NCI-H146 (cell line): ENCODE measurements at regions not wholly inside any gene's neighbourhood (a gene's known extent, or its start where the extent isn't known, plus 50 kb on each side); places are given as distances from the start of the nearest gene placed in this dataset.
"Not testable (repeated sequence)": the region's sequence is repeated elsewhere in the genome, so short reads cannot be mapped to it uniquely, and the experiment has no call there.

Experiments
- DNase-seq: peaks from one replicate; lab custom pipeline; 2025; lab: John Stamatoyannopoulos, UW

DNA sequence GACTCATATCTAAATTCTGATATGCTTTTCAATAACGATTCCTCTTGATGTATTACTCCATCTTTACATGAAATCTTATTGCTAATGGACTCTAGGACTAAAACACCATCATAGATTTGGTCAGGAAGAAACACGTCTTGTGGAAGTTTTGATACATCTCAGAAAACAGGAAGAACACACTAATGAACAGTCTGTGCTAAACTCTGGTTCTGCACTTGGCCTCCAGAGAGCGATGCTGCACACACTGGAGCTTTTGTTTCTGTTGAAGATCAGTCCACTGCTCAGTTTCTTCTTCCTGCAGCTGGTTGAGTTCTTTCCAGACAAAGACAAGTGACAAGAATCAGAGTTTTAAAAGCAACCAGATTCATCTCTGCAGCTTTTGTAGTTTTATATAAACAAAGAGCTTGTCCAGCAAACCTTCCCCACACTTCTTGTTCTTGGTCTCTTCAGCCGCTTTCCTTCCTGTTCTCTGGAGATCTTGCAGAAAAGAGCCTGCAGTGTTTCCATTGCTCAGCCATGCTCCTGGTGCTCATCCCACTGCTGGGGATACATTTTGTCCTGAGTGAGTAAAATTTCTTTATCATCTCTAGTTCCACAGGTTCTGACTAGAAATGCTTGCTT is 229.1 kb upstream of the OR4E1 start:
- DNase-seq = no peak

DNA sequence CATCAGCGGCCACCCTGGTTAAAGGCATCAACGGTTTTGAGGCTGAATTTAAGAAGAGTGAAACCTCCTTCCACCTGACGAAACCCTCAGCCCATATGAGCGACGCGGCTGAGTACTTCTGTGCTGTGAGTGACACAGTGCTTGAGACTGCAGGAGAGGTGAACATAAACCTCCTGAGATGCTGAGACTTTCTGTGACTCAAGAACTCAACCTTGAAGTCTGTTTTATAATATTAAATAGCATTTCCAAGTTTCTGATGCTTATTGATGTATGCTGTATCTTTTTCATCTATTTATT is 221.2 kb upstream of the OR4E1 start:
- not testable (repeated sequence) for DNase-seq

DNA sequence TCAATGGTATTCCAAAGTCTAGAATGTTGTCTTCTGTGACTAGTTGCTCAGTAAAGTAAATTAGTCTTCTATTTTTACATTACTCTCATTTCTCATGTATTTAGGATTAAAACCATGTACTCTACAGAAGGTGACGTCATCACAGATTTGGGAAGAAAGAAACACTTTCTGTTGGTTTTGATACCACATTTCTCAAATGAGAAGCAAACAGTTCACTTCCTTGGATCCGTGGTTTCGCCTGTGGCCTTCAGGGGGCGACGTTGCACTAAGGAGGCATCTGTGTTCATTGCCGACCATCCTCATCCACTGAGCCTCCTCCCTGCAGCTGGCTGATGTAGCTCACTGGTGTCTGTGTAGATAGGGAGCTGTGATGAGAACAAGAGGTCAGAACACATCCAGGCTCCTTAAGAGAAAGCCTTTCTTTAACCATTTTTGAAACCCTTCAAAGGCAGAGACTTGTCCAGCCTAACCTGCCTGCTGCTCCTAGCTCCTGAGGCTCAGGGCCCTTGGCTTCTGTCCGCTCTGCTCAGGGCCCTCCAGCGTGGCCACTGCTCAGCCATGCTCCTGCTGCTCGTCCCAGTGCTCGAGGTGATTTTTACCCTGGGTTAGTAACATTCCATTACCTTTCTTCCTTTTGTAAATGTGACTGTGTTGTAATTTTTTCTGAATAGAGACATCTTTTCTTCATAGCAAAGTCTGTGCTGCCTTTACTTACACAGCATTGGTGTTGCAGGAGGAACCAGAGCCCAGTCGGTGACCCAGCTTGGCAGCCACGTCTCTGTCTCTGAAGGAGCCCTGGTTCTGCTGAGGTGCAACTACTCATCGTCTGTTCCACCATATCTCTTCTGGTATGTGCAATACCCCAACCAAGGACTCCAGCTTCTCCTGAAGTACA is 220.6 kb upstream of the OR4E1 start:
- no peak for DNase-seq

DNA sequence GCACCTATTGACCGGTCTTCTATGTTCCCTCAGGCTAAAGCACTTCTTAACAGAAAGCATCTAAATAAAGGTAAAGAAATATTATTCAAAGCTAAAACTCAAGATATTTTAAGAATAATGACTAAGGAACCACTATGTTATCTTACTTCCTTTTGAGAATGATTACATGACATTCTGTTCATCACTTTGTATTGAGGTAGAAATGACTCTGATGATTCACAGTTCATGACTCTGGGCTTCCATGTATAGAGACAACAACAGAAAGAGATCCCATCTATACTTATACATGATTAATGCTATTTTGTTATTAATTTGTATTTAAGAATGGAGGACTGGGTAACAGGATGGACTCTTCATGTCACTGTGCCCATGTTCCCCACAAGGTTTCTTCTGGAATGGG is 218.3 kb upstream of the OR4E1 start:
- DNase-seq = no peak

DNA sequence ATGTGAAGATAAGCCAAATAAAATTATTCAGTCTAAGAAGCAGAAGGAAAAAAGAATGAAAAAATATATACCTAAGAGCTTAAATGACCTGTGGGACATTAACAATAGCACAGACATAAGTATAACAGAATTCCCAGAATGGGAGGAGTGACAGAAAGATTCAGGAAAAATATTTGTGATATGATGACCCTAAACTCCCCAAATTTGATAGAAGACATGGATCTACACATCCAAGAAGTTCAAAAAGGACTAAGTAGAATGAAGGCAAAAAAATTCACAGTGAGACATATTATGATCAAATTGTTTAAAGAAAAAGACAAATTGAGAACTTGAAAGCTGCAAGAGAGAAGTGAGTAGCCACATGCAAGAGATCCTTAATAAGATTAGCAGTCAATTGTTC is 211.4 kb upstream of the OR4E1 start:
- no peak for DNase-seq

DNA sequence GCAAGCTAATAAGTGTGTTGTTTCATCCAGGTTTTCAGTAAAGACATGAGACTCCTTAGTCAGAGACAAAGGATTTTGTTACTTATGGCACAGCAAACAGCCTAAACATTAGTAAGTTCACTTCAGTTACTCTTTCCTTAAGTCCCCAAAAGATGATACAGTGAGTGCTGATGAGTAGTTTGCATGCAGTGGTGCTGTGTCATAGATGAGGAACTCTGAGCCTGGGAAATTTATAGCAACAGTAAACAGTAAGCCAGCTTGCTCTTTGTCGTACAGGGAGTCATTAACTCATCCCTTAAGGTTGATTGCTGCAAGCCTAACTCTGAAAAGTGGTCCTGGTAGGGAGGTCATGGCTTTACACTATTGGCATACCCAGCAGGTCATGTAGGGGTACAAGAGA is 208.6 kb upstream of the OR4E1 start:
- no peak for DNase-seq

DNA sequence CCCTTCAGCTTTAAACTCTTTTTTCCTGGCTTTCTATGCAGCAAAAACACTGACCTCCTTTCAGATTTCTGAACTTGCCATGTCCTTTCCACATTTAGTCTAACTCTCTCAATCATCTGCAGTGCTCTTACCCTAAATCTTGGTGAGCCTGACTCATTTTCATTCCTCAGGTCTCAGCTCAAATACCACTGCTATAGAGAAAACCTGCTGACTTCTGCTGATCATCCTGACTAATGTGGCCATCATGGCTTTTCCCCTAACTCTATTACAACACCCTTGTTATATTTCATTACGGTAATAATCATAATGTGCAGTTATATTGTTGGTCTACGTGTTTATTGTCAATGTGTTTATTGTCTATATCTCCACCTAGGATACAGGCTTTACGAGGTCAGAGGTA is 207.3 kb upstream of the OR4E1 start:
- no peak for DNase-seq

DNA sequence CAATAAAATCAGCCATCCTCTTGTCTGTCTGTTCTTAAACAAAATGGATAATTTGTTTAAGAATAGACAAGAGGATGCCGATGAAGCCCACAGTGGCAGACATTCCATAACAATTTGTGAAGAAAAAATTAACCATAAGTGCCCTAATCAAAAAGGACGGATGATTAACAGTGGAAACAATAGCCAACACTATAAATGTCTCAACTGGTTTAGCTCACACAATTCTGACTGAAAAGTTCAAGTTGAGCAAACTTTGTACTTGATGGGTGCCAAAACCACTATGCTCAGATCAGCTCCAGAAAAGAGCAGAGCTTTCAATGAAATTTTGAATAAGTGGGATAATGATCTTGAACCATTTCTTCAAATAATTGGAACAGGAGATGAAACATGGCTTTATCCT is 202.2 kb upstream of the OR4E1 start:
- DNase-seq = no peak

DNA sequence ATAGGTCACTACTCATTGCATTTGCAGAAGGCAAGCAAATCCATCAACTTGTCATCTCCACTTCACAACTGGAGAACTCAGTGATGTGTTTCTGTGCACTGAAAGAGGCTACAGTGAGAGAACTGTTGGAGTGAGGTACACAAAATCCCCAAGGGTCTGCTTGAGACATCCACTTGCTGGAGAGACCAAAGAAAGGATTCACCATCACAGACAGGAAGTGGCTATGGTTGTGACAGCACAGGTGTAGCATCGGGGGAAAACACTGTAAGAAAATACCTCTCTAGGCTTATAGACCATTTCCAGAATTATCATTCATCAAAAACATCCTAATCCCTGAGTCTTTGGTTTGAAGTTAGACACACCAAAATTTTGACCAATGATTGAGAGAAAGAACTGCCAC is 201.3 kb upstream of the OR4E1 start:
- DNase-seq = no peak

DNA sequence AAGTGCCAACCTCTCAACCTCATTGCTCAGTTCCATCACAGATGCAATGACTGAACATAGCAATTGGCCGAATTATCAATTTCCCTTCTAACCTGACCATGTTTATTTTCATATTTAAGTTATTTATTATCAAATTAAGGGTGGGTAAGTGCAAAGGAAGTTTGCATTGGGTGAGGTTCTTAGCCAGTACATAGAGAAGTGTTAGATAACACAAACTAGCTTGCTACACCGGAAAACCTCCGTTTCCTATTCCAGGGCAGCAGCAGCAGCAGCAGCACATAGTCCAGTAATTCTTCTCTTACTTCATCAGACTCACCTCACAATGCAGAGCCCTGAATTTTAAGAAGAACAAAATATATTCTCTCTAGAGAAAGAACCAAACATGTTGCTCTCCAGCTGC is 200.5 kb upstream of the OR4E1 start:
- DNase-seq = no peak

DNA sequence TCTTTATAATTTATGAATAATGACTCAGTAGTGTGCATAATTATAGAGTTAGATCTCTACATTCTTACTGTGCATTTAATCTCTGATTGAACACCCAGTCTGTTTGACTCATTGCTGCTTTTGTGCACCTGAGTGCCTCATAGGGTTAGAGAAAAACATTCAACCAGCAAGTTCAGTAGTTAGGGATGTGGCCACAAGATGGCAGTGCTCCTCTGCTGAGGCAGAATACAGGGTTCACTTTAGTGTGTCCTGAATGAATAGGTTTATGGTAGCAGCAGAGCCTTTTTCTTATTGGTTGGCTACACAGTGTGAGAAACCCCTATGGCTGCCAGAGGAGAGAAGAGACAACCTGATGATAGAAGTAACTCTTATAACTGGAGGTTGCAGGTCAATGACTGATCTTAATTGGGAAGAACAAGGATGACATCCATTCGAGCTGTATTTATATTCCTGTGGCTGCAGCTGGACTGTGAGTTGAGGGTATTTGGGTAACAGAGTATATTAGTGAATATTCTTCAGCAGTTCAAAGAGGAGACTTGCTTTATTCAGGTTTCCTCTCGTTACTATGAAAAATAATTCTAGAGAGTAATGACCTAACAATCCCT is 194.9 kb upstream of the OR4E1 start:
- DNase-seq = no peak

DNA sequence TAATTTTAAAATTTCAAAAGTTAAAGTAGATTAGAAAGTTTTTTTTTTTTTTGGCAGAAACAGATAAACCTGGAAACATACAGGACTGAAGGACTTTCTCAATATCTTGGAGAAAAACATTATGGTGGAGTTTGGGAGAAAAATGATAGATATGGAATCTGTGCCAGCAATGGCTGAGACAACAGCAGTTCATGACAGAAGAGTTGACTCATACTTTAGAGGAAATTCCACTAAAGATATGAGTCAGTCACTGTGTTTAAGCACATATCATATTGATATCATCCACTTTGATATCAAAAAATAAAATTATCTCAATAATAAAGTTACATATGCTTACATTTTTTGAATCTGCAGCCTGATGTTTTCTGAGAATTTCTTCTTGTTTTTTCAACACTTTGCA is 193.9 kb upstream of the OR4E1 start:
- no peak for DNase-seq

DNA sequence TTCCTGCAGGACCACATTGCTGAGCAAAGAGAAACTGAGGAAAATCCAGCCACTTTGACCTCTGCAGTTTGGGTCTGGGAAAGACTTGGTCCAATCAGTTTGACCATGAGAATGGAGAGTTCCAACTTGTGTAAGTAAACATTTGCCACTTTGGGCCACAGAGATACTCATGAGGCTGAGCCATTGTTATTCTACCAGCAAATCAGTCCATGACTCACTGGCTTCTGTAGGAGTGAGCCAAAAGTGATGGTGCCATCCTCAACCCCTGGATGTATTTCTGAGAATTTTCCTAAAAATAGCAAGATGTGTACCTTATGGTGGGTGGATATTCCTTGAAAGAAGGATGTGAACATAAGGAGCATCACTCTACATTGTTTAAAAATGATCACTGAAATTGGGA is 192.9 kb upstream of the OR4E1 start:
- DNase-seq = no peak

DNA sequence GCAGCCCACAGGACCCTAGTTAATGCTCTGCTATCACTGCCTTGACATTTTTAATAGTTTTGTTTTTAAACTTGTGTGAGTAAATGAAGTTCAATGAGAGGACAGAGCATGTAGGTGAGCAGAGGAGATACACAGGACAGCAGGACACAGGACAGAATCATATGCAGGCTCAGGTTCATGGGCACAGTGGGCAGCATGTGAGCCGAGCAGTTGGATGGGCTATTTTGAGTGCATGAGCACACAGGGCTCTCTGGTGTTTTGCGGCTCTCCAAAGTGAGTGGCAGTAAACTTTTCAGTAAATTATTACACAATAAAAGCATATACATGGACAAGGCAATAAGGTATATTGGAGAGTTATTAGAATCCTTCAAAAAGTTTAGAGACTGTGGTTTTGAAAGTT is 189.7 kb upstream of the OR4E1 start:
- no peak for DNase-seq

DNA sequence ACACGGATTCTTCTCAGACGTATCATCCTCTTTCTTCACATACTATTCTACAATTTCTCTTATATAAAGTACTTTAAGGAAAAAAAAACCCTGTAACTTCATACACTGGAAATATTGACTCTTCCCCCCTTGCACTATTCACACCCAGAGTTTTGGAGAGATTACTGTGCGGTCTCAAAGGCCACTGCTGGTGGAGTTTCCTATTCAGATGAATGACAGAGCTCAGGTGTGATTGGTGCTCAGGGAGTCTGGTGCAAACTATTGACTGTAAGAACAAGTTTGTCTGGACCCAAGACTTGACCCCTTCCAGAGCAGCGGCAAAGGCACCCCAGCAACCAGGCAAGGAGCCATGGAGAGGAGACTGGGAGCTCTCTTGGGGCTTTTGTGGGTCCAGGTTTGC is 187.5 kb upstream of the OR4E1 start:
- no peak for DNase-seq

DNA sequence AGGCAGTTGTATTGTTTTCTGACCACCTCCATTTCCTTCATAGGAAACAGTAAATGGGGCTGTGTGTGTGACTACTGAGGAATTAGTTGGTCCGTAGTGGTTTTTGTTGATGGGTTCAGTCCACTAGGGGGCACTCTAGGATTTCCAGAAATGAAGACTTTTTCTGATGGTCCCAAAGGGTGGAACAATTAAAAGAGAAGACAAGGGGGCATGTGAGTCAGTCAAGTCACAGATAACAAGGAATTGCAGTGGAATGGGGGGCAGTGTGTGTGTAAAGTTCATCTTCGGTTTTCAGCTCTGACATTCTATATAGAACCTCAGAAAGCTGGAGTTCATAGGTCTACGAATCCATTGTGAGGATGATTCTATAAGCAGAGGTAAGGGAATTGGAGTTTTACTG is 186.6 kb upstream of the OR4E1 start:
- DNase-seq = no peak

DNA sequence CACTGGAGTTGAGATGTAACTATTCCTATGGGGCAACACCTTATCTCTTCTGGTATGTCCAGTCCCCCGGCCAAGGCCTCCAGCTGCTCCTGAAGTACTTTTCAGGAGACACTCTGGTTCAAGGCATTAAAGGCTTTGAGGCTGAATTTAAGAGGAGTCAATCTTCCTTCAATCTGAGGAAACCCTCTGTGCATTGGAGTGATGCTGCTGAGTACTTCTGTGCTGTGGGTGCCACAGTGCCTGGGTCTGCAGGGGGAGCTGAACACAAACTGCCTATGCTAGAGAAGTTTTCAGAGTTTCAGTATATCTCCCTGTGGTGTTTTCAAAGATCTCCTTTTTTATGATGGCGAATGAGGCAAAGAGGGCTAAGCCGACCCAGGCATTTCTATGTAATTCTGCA is 179.2 kb upstream of the OR4E1 start:
- no peak for DNase-seq

DNA sequence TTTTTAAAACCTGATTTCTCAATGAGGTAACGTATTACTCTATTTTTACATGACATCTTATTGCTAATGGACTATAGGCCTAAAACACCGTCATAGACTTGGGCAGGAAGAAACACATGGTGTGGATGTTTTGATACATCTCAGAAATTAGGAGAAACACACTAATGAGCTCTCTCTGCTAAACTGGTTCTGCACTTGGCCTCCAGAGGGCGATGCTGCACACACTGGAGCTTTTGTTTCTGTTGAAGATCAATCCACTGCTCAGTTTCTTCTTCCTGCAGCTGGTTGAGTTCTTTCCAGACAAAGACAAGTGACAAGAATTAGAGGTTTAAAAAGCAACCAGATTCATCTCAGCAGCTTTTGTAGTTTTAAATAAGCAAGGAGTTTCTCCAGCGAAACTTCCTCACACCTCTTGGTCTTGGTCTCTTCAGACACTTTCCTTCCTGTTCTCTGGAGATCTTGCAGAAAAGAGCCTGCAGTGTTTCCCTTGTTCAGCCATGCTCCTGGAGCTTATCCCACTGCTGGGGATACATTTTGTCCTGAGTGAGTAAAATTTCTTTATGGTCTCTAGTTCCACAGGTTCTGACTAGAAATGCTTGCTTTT is 178.5 kb upstream of the OR4E1 start:
- peak; percentile 4 for DNase-seq

DNA sequence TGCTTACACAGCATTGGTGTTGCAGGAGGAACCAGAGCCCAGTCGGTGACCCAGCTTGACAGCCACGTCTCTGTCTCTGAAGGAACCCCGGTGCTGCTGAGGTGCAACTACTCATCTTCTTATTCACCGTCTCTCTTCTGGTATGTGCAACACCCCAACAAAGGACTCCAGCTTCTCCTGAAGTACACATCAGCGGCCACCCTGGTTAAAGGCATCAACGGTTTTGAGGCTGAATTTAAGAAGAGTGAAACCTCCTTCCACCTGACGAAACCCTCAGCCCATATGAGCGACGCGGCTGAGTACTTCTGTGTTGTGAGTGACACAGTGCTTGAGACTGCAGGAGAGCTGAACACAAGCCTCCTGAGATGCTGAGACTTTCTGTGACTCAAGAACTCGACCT is 173.3 kb upstream of the OR4E1 start:
- not testable (repeated sequence) for DNase-seq

DNA sequence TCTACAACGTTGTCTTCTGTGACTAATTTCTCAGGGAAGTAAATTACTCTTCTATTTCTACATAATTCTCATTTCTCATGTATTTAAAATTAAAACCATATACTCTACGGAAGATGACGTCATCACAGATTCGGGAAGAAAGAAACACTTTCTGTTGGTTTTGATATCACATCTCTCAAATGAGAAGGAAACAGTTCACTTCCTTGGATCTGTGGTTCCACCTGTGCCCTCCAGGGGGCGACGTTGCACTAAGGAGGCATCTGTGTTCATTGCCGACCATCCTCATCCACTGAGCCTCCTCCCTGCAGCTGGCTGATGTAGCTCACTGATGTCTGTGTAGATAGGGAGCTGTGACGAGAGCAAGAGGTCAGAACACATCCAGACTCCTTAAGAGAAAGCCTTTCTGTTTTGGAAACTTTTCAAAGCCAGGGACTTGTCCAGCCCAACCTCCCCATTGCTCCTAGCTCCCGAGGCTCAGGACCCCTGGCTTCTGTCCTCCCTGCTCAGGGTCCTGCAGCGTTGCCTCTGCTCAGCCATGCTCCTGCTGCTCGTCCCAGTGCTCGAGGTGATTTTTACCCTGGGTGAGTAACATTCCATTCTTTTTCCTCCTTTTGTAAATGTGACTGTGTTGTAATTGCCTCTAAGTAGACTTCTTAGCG is 172.7 kb upstream of the OR4E1 start:
- DNase-seq = no peak

DNA sequence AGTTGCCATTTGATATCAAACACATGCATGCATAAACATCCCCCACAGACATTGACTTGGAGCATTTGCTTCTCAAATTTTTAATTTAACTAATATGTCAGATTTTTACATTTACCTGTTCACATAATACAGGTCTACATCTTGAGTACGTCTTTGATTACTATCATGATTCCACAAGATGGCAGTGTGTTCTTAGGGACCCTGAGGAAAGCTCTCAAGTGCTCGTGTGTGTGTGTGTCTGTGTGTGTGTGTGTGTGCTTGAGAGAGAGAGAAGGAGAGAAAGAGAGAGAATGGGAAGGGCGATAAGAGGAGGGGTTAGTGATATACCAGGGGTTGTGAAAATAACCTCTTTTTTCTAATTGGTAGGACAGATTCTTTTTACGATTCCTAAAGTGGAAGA is 167.1 kb upstream of the OR4E1 start:
- DNase-seq = no peak

DNA sequence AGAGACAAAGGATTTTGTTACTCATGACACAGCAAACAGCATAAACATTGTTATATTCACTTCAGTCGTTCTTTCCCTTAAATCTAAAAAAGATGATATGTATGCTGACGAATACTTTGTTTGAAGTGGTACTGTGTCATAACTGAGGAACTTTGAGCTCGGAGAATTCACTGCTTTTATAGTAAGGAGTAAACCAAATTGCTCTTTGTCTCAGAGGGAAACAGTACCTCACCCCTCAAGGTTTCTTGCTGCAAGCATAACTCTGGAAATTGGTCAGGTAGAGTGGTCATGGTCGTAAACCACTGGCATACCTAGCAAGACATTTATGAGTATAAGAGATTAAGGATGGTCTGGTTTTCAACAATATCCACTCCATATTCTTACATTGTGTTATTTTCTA is 160.2 kb upstream of the OR4E1 start:
- DNase-seq = no peak

DNA sequence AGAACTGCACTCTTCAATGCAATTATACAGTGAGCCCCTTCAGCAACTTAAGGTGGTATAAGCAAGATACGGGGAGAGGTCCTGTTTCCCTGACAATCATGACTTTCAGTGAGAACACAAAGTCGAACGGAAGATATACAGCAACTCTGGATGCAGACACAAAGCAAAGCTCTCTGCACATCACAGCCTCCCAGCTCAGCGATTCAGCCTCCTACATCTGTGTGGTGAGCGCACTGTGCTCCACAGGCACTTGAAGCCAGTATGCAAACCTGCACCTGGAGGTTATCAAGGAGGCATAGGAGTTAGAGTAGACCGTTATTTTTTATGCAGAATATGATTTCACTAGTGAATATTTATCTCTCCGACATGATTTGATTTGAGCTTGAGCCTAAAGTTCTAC is 152.2 kb upstream of the OR4E1 start:
- DNase-seq = no peak
